ENCODE measurements at regions not wholly inside any gene's neighbourhood (a gene's known extent, or its start where the extent isn't known, plus 50 kb on each side); places are given as distances from the start of the nearest gene placed in this dataset.

- TF ChIP-seq CTCF (IDR thresholded peaks at IDR 0.05) (no peak), POLR2AphosphoS5 (IDR thresholded peaks at IDR 0.05) (no peak)
Observed at GRCh38 chr2:146992466-146992865, 852.4 kb upstream of the ACVR2A start.
